SU-DHL-6 (cell line): ENCODE measurements at regions not wholly inside any gene's neighbourhood (a gene's known extent, or its start where the extent isn't known, plus 50 kb on each side); places are given as distances from the start of the nearest gene placed in this dataset.

Experiments used
- H2AFZ ChIP-seq: fragments of 200-600 bp; sonication (generic); 2 replicates; pipeline ENCODE4 v1.6.1; 2014; ENCODE audit warnings: low read depth, mild to moderate bottlenecking, moderate library complexity, mixed read lengths, antibody characterized with exemption, low read length; ENCODE audit not compliant: severe bottlenecking
- H3F3A ChIP-seq: fragments of 200-600 bp; shearing (Covaris generic); 2 replicates; pipeline ENCODE4 v1.6.0; 2016; ENCODE audit warnings: antibody characterized with exemption, mild to moderate bottlenecking; ENCODE audit not compliant: insufficient read depth
- H3K27ac ChIP-seq: fragments of 200-600 bp; sonication (generic); 2 replicates; pipeline ENCODE4 v1.5.1; 2016; ENCODE audit warnings: low read depth, mild to moderate bottlenecking, low read length, moderate library complexity, mixed read lengths
- H3K27me3 ChIP-seq: fragments of 200-600 bp; sonication (generic), shearing (Covaris generic); 2 replicates; pipeline ENCODE4 v1.6.0; 2014; ENCODE audit warnings: mild to moderate bottlenecking, low read length
- H3K36me3 ChIP-seq: fragments of 200-600 bp; sonication (generic); 2 replicates; pipeline ENCODE4 v1.6.1; 2014; ENCODE audit warnings: mild to moderate bottlenecking, low read length, mixed read lengths
- H3K4me2 ChIP-seq: fragments of 300-600, 200-600 bp; shearing (Covaris generic), sonication (generic); 2 replicates; pipeline ENCODE4 v1.6.0; 2014; ENCODE audit warnings: low read length, low read depth, mild to moderate bottlenecking; ENCODE audit not compliant: poor library complexity, severe bottlenecking
- H3K4me3 ChIP-seq: fragments of 200-600 bp; sonication (generic); 2 replicates; pipeline ENCODE4 v1.5.1; 2014; ENCODE audit warnings: antibody characterized with exemption, low read length, mild to moderate bottlenecking, mixed read lengths; ENCODE audit not compliant: insufficient read depth, poor library complexity, severe bottlenecking
- H3K79me2 ChIP-seq: fragments of 200-600 bp; sonication (generic); 2 replicates; pipeline ENCODE4 v1.6.1; 2014; ENCODE audit warnings: mild to moderate bottlenecking, low read length, moderate library complexity; ENCODE audit not compliant: insufficient read depth
- H3K9ac ChIP-seq: fragments of 200-600 bp; sonication (generic); 2 replicates; pipeline ENCODE4 v1.7.0; 2014; ENCODE audit warnings: mild to moderate bottlenecking, low read length
- H3K9me2 ChIP-seq: fragments of 200-600 bp; sonication (generic); replicated peaks from 2 replicates; pipeline ENCODE4 v1.6.1; 2014; ENCODE audit warnings: low read length; ENCODE audit not compliant: insufficient read depth
- H3K9me3 ChIP-seq: fragments of 200-600 bp; sonication (generic); 2 replicates; pipeline ENCODE4 v1.6.1; 2014; ENCODE audit warnings: low read length, mixed read lengths; ENCODE audit not compliant: insufficient read depth
- H4K20me1 ChIP-seq: fragments of 200-600 bp; sonication (generic); 2 replicates; pipeline ENCODE4 v1.6.1; 2014; ENCODE audit warnings: low read depth, mild to moderate bottlenecking, antibody characterized with exemption, low read length, moderate library complexity, mixed read lengths
- CTCF ChIP-seq: fragments of 200-600 bp; sonication (generic); IDR thresholded peaks from one replicate; pipeline ENCODE4 v1.5.1; 2017; ENCODE audit warnings: antibody characterized with exemption, mild to moderate bottlenecking, low read length, moderate library complexity; ENCODE audit not compliant: insufficient read depth, poor library complexity, severe bottlenecking
- EZH2phosphoT487 ChIP-seq: fragments of 200-600 bp; sonication (generic), shearing (Covaris generic); conservative IDR thresholded peaks from 2 replicates; pipeline ENCODE4 v1.6.1; 2018; ENCODE audit warnings: mild to moderate bottlenecking, antibody characterized with exemption, low read length, moderate library complexity, mixed read lengths

- no peaks in the 10 kb centered on the region for H3K9me3 ChIP-seq
- no peaks in the 10 kb centered on the region for H4K20me1 ChIP-seq
Measured at GRCh38 chr18:48475635-48476549, 62.9 kb upstream of the CTIF start.

DNA sequence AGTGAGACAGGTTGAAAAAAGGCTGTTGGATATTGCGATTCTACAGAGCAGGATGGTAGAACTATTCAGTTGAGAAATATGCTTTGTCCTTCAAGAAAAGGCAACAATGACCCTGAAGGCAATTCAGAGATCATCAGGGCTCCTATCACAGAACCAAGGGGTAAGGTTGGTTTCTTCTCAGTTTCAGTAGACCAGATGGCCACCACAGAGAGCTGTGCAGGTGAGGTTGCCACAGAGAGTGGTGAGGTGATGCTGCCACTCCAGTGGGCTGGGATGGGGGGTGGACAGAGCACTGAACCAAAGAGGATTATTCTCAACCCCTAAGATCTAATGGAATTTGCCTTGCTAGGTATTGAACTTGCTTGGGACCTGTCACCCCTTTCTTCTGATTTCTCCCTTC lies 64.6 kb upstream of the ZBTB7C start:
- Histone ChIP-seq H3K9ac (no peak overlapping the region), H3K36me3 (no peaks in the 10 kb centered on the region), H3F3A (no peaks in the 10 kb centered on the region), H3K9me3 (no peaks in the 10 kb centered on the region), H4K20me1 (no peaks in the 10 kb centered on the region), H2AFZ (no peak overlapping the region), H3K9me2 (no peaks in the 10 kb centered on the region), H3K79me2 (no peaks in the 10 kb centered on the region), H3K27me3 (no peaks in the 10 kb centered on the region), H3K4me2 (no peak overlapping the region), H3K27ac (no peak overlapping the region), H3K4me3 (no peak overlapping the region)
- no peak for TF ChIP-seq EZH2phosphoT487
- TF ChIP-seq CTCF = no peak

More at GRCh38 chr18:48475635-48476549, 62.9 kb upstream of the CTIF start:
- Histone ChIP-seq H3K27ac (no peak overlapping the region), H2AFZ (no peak overlapping the region), H3K4me2 (no peak overlapping the region), H3K4me3 (no peak overlapping the region), H3K9me2 (no peaks in the 10 kb centered on the region), H3F3A (no peaks in the 10 kb centered on the region), H3K9ac (no peak overlapping the region), H3K27me3 (no peaks in the 10 kb centered on the region), H3K79me2 (no peaks in the 10 kb centered on the region), H3K36me3 (no peaks in the 10 kb centered on the region)
- TF ChIP-seq EZH2phosphoT487 (no peak), CTCF (peak; percentile 89)

- Histone ChIP-seq H4K20me1 (no peaks in the 10 kb centered on the region), H2AFZ (no peak overlapping the region), H3K9ac (no peak overlapping the region), H3K9me2 (no peaks in the 10 kb centered on the region), H3K4me3 (no peak overlapping the region), H3K36me3 (no peaks in the 10 kb centered on the region), H3K79me2 (no peaks in the 10 kb centered on the region), H3K4me2 (no peak overlapping the region), H3F3A (no peaks in the 10 kb centered on the region), H3K27ac (no peak overlapping the region), H3K27me3 (no peaks in the 10 kb centered on the region), H3K9me3 (no peaks in the 10 kb centered on the region)
- TF ChIP-seq EZH2phosphoT487 = no peak
- no peak for TF ChIP-seq CTCF
Measured at GRCh38 chr18:48472610-48473009, 63.4 kb upstream of the ZBTB7C start.
